ENCODE measurements at regions not wholly inside any gene's neighbourhood (a gene's known extent, or its start where the extent isn't known, plus 50 kb on each side); places are given as distances from the start of the nearest gene placed in this dataset.

- no peak overlapping the region for H3K4me3 Mint-ChIP-seq
- Histone ChIP-seq H3K4me1 (ENCODE audit: control insufficient read depth in 2 of 2, insufficient read depth in 2 of 2, low read length in 2 of 2) (no peaks in the 10 kb centered on the region), H3K36me3 (ENCODE audit: control insufficient read depth in 2 of 3, insufficient read depth in 3 of 3, low read length in 3 of 3) (no peaks in the 10 kb centered on the region), H3K27ac (ENCODE audit: low read depth, low read length) (no peak overlapping the region), H3K27me3 (ENCODE audit: control insufficient read depth in 2 of 2, insufficient read depth in 2 of 2, low read length in 2 of 2) (no peaks in the 10 kb centered on the region), H3K4me3 (ENCODE audit: low read length) (no peak overlapping the region), H3K9me3 (ENCODE audit: control insufficient read depth in 2 of 3, low read length in 3 of 3) (no peaks in the 10 kb centered on the region)
- no peak for ATAC-seq
- POLR2A ChIA-PET = no interaction called here
- H3K27me3 Mint-ChIP-seq = peaks cover 0 to 6% (median 0%) of the 10 kb centered on the region in 5 donors
- CTCF ChIA-PET = no interaction called here
- DNase-seq = no peak
- peaks cover 0 to 1% (median 0%) of the 10 kb centered on the region in 7 donors for H3K4me1 Mint-ChIP-seq
- no peak overlapping the region for H3K27ac Mint-ChIP-seq
- no peaks in the 10 kb centered on the region for H3K36me3 Mint-ChIP-seq
- H3K9me3 Mint-ChIP-seq = no peaks in the 10 kb centered on the region
- intact Hi-C loops (cut with micrococcal nuclease) = no loop called here
Measured at GRCh38 chr10:78563314-78563713, 505.5 kb upstream of the ZMIZ1 start.

GRCh38 chr10:78565841-78566240 is 502.9 kb upstream of the ZMIZ1 start:
- ATAC-seq (no peak), DNase-seq (no peak)
- Histone ChIP-seq H3K27ac (ENCODE audit: low read depth, low read length) (no peak overlapping the region), H3K4me1 (ENCODE audit: control insufficient read depth in 2 of 2, insufficient read depth in 2 of 2, low read length in 2 of 2) (no peaks in the 10 kb centered on the region), H3K9me3 (ENCODE audit: control insufficient read depth in 2 of 3, low read length in 3 of 3) (no peaks in the 10 kb centered on the region), H3K36me3 (ENCODE audit: control insufficient read depth in 2 of 3, insufficient read depth in 3 of 3, low read length in 3 of 3) (no peaks in the 10 kb centered on the region), H3K4me3 (ENCODE audit: low read length) (no peak overlapping the region), H3K27me3 (ENCODE audit: control insufficient read depth in 2 of 2, insufficient read depth in 2 of 2, low read length in 2 of 2) (no peaks in the 10 kb centered on the region)
- Mint-ChIP-seq H3K27me3 (peaks cover 0 to 6% (median 0%) of the 10 kb centered on the region in 5 donors), H3K27ac (no peak overlapping the region), H3K36me3 (no peaks in the 10 kb centered on the region), H3K9me3 (no peaks in the 10 kb centered on the region), H3K4me3 (no peak overlapping the region), H3K4me1 (peaks cover 0 to 11% (median 0%) of the 10 kb centered on the region in 7 donors)
- ChIA-PET CTCF (interaction anchor here (0.6 kb wide), 1 partner anchor 13 kb away, joined by 3 read pairs; no protein-coding TSS in a partner anchor), POLR2A (no interaction called here)
- intact Hi-C loops (cut with micrococcal nuclease) = no loop called here

- no peak for DNase-seq
- Mint-ChIP-seq H3K36me3 (no peaks in the 10 kb centered on the region), H3K4me3 (no peak overlapping the region), H3K27me3 (peaks cover 0 to 6% (median 0%) of the 10 kb centered on the region in 5 donors), H3K27ac (no peak overlapping the region), H3K4me1 (peaks cover 0 to 11% (median 0%) of the 10 kb centered on the region in 7 donors), H3K9me3 (no peaks in the 10 kb centered on the region)
- ATAC-seq = no peak
- H3K4me1 ChIP-seq (ENCODE audit: control insufficient read depth in 2 of 2, insufficient read depth in 2 of 2, low read length in 2 of 2) = no peaks in the 10 kb centered on the region
- H3K9me3 ChIP-seq (ENCODE audit: control insufficient read depth in 2 of 3, low read length in 3 of 3) = no peaks in the 10 kb centered on the region
- H3K36me3 ChIP-seq (ENCODE audit: control insufficient read depth in 2 of 3, insufficient read depth in 3 of 3, low read length in 3 of 3) = no peaks in the 10 kb centered on the region
- no peak overlapping the region for H3K27ac ChIP-seq (ENCODE audit: low read depth, low read length)
- H3K4me3 ChIP-seq (ENCODE audit: low read length) = no peak overlapping the region
- ChIA-PET POLR2A (no interaction called here), CTCF (interaction anchor here (0.6 kb wide), 1 partner anchor 13 kb away, joined by 3 read pairs; no protein-coding TSS in a partner anchor)
- H3K27me3 ChIP-seq (ENCODE audit: control insufficient read depth in 2 of 2, insufficient read depth in 2 of 2, low read length in 2 of 2) = no peaks in the 10 kb centered on the region
- intact Hi-C loops (cut with micrococcal nuclease) = no loop called here
Measured at GRCh38 chr10:78566284-78567111, 502.3 kb upstream of the ZMIZ1 start.

GRCh38 chr10:78567680-78568455 is 500.9 kb upstream of the ZMIZ1 start:
- H3K27me3 ChIP-seq (ENCODE audit: control insufficient read depth in 2 of 2, insufficient read depth in 2 of 2, low read length in 2 of 2) = no peaks in the 10 kb centered on the region
- CTCF ChIA-PET = interaction anchor here (0.5 kb wide), 1 partner anchor 25 kb away, joined by 5 read pairs; no protein-coding TSS in a partner anchor

GRCh38 chr10:78568620-78569019 is 500.1 kb upstream of the ZMIZ1 start:
- CTCF ChIA-PET = no interaction called here

More at GRCh38 chr10:78567680-78568455, 500.9 kb upstream of the ZMIZ1 start:
- Mint-ChIP-seq H3K27me3 (peaks cover 0 to 6% (median 0%) of the 10 kb centered on the region in 5 donors), H3K36me3 (no peaks in the 10 kb centered on the region), H3K27ac (peak overlapping the region in 1 of 9 donors; percentile 3), H3K4me1 (peaks cover 0 to 11% (median 0%) of the 10 kb centered on the region in 7 donors), H3K9me3 (no peaks in the 10 kb centered on the region), H3K4me3 (no peak overlapping the region)
- Histone ChIP-seq H3K9me3 (ENCODE audit: control insufficient read depth in 2 of 3, low read length in 3 of 3) (no peaks in the 10 kb centered on the region), H3K36me3 (ENCODE audit: control insufficient read depth in 2 of 3, insufficient read depth in 3 of 3, low read length in 3 of 3) (no peaks in the 10 kb centered on the region), H3K4me3 (ENCODE audit: low read length) (no peak overlapping the region), H3K4me1 (ENCODE audit: control insufficient read depth in 2 of 2, insufficient read depth in 2 of 2, low read length in 2 of 2) (no peaks in the 10 kb centered on the region), H3K27ac (ENCODE audit: low read depth, low read length) (no peak overlapping the region)
- POLR2A ChIA-PET = no interaction called here
- DNase-seq = no peak
- intact Hi-C loops (cut with micrococcal nuclease) = no loop called here
- ATAC-seq = no peak

GRCh38 chr10:78570633-78571235 is 498.0 kb upstream of the ZMIZ1 start:
- Mint-ChIP-seq H3K4me1 (peaks cover 0 to 11% (median 0%) of the 10 kb centered on the region in 7 donors), H3K9me3 (no peaks in the 10 kb centered on the region)
- intact Hi-C loops (cut with micrococcal nuclease) = no loop called here

More at GRCh38 chr10:78568620-78569019, 500.1 kb upstream of the ZMIZ1 start:
- Mint-ChIP-seq H3K27me3 (peaks cover 0 to 6% (median 0%) of the 10 kb centered on the region in 5 donors), H3K36me3 (no peaks in the 10 kb centered on the region), H3K4me3 (no peak overlapping the region), H3K9me3 (no peaks in the 10 kb centered on the region), H3K27ac (no peak overlapping the region), H3K4me1 (peaks cover 0 to 11% (median 0%) of the 10 kb centered on the region in 7 donors)
- no peak overlapping the region for H3K27ac ChIP-seq (ENCODE audit: low read depth, low read length)
- H3K36me3 ChIP-seq (ENCODE audit: control insufficient read depth in 2 of 3, insufficient read depth in 3 of 3, low read length in 3 of 3) = no peaks in the 10 kb centered on the region
- no peaks in the 10 kb centered on the region for H3K27me3 ChIP-seq (ENCODE audit: control insufficient read depth in 2 of 2, insufficient read depth in 2 of 2, low read length in 2 of 2)
- no peaks in the 10 kb centered on the region for H3K9me3 ChIP-seq (ENCODE audit: control insufficient read depth in 2 of 3, low read length in 3 of 3)
- H3K4me1 ChIP-seq (ENCODE audit: control insufficient read depth in 2 of 2, insufficient read depth in 2 of 2, low read length in 2 of 2) = no peaks in the 10 kb centered on the region
- DNase-seq (no peak), ATAC-seq (peak; percentile 45)
- H3K4me3 ChIP-seq (ENCODE audit: low read length) = no peak overlapping the region
- intact Hi-C loops (cut with micrococcal nuclease) = no loop called here
- POLR2A ChIA-PET = no interaction called here

More at GRCh38 chr10:78570633-78571235, 498.0 kb upstream of the ZMIZ1 start:
- ChIA-PET CTCF (no interaction called here), POLR2A (no interaction called here)
- Histone ChIP-seq H3K27ac (ENCODE audit: low read depth, low read length) (no peak overlapping the region), H3K27me3 (ENCODE audit: control insufficient read depth in 2 of 2, insufficient read depth in 2 of 2, low read length in 2 of 2) (no peaks in the 10 kb centered on the region), H3K4me1 (ENCODE audit: control insufficient read depth in 2 of 2, insufficient read depth in 2 of 2, low read length in 2 of 2) (no peaks in the 10 kb centered on the region), H3K4me3 (ENCODE audit: low read length) (no peak overlapping the region), H3K36me3 (ENCODE audit: control insufficient read depth in 2 of 3, insufficient read depth in 3 of 3, low read length in 3 of 3) (no peaks in the 10 kb centered on the region), H3K9me3 (ENCODE audit: control insufficient read depth in 2 of 3, low read length in 3 of 3) (no peaks in the 10 kb centered on the region)
- Mint-ChIP-seq H3K27ac (no peak overlapping the region), H3K36me3 (no peaks in the 10 kb centered on the region), H3K27me3 (peaks cover 0 to 4% (median 0%) of the 10 kb centered on the region in 5 donors), H3K4me3 (no peak overlapping the region)
- no peak for DNase-seq
- ATAC-seq = no peak

Measured in naive thymus-derived CD4-positive, alpha-beta T cell (primary cell).